HG03108 (cell line): ENCODE measurements at regions not wholly inside any gene's neighbourhood (a gene's known extent, or its start where the extent isn't known, plus 50 kb on each side); places are given as distances from the start of the nearest gene placed in this dataset.

Source experiments
- ATAC-seq: cut with Tn5 transposase; IDR thresholded peaks from one replicate; pipeline ENCODE4 v1.9.1; 2021; ENCODE audit warnings: moderate library complexity; ENCODE audit not compliant: unreplicated experiment

- ATAC-seq: no peak
Observed at GRCh38 chr11:59302991-59303390, 55.7 kb upstream of the OR5AN1 start.

GRCh38 chr11:59295435-59295834, 63.3 kb upstream of the OR5AN1 start:
- ATAC-seq: no peak

- no peak for ATAC-seq
Observed at GRCh38 chr11:59292611-59293010, 66.1 kb upstream of the OR5AN1 start.

- no peak for ATAC-seq
Observed at GRCh38 chr11:59291228-59291627, 67.5 kb upstream of the OR5AN1 start.

GRCh38 chr11:59289356-59290181, 69.1 kb upstream of the OR5AN1 start:
- ATAC-seq: no peak

GRCh38 chr11:59285716-59286260, 72.9 kb upstream of the OR5AN1 start:
- ATAC-seq: no peak

GRCh38 chr11:59284773-59285129, 72.0 kb upstream of the MPEG1 start:
- no peak for ATAC-seq

- ATAC-seq: peak; percentile 68
Observed at GRCh38 chr11:59283825-59284772, 71.4 kb upstream of the MPEG1 start.

- no peak for ATAC-seq
Observed at GRCh38 chr11:59283311-59283710, 70.6 kb upstream of the MPEG1 start.

- no peak for ATAC-seq
Observed at GRCh38 chr11:59281177-59281576, 68.5 kb upstream of the MPEG1 start.

- peak; percentile 90 for ATAC-seq
Observed at GRCh38 chr11:59273373-59273841, 60.7 kb upstream of the MPEG1 start.

GRCh38 chr11:59272771-59273372, 60.1 kb upstream of the MPEG1 start:
- no peak for ATAC-seq

- ATAC-seq: no peak
Observed at GRCh38 chr11:59271811-59272327, 59.1 kb upstream of the MPEG1 start.

- ATAC-seq: no peak
Observed at GRCh38 chr11:59271247-59271755, 58.6 kb upstream of the MPEG1 start.

GRCh38 chr11:59267736-59268475, 55.2 kb upstream of the MPEG1 start:
- peak; percentile 11 for ATAC-seq

- peak; percentile 88 for ATAC-seq
Observed at GRCh38 chr11:59267196-59267595, 54.5 kb upstream of the MPEG1 start.

- no peak for ATAC-seq
Observed at GRCh38 chr11:59266491-59266890, 53.8 kb upstream of the MPEG1 start.

- ATAC-seq: no peak
Observed at GRCh38 chr11:59265735-59266134, 53.0 kb upstream of the MPEG1 start.

GRCh38 chr11:59264736-59265135, 52.0 kb upstream of the MPEG1 start:
- ATAC-seq: no peak
